PC-9 (cell line): ENCODE measurements at regions not wholly inside any gene's neighbourhood (a gene's known extent, or its start where the extent isn't known, plus 50 kb on each side); places are given as distances from the start of the nearest gene placed in this dataset.

Experiments
- EZH2 ChIP-seq: fragments of 200-600 bp; sonication (generic); IDR thresholded peaks from 2 replicates; pipeline ENCODE4 v1.8.0; 2017; ENCODE audit warnings: antibody characterized with exemption, low read depth
- TF ChIP-seq, protein P1 (sequence below): fragments of 200-600 bp; sonication (generic); conservative IDR thresholded peaks from 2 replicates; pipeline ENCODE4 v1.6.1; 2017; ENCODE audit warnings: mixed run types, antibody characterized with exemption, mild to moderate bottlenecking, moderate library complexity

DNA sequence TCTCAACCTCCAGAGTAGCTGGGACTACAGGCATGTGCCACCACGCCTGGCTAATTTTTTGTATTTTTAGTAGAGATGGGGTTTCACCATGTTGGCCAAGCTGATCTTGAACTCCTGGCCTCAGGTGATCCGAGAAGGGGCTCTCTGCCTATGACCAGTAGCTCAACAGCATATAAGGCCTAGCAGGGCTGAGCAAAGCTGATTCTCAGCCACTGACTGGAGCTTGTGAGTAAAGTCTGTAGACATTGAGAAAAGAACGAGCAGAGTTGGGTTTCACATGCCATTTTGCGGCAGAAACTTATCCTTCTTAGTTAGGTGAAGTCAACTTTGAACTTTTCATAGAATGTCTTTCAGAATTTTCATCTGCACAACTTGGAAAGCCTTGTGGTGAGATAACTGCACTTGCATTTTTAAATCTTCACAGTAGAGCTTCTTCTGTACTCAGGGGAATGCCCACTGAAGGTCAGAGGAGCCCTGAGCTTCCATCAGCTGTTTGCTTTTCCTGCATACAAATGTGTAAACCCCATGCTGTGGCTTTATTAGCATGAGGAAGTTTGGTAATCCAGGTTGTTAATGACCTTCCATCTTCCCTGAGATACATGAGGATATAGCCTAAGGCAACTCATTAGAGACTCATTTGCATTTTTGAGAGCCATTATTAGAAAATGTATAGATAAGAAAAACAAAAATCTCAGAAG lies 602.4 kb downstream of the METTL4 start:
- TF ChIP-seq, protein P1, sequence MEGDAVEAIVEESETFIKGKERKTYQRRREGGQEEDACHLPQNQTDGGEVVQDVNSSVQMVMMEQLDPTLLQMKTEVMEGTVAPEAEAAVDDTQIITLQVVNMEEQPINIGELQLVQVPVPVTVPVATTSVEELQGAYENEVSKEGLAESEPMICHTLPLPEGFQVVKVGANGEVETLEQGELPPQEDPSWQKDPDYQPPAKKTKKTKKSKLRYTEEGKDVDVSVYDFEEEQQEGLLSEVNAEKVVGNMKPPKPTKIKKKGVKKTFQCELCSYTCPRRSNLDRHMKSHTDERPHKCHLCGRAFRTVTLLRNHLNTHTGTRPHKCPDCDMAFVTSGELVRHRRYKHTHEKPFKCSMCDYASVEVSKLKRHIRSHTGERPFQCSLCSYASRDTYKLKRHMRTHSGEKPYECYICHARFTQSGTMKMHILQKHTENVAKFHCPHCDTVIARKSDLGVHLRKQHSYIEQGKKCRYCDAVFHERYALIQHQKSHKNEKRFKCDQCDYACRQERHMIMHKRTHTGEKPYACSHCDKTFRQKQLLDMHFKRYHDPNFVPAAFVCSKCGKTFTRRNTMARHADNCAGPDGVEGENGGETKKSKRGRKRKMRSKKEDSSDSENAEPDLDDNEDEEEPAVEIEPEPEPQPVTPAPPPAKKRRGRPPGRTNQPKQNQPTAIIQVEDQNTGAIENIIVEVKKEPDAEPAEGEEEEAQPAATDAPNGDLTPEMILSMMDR = no peak
- TF ChIP-seq EZH2 = no peak
